ENCODE measurements at regions not wholly inside any gene's neighbourhood (a gene's known extent, or its start where the extent isn't known, plus 50 kb on each side); places are given as distances from the start of the nearest gene placed in this dataset.
"Not testable (repeated sequence)": the region's sequence is repeated elsewhere in the genome, so short reads cannot be mapped to it uniquely, and the experiment has no call there.

- DNase-seq (ENCODE audit: low spot score) = not testable (repeated sequence)
These were observed 113.8 kb downstream of the GGTLC2 start for GRCh38 chr22:22758101-22758807.

- DNase-seq (ENCODE audit: low spot score) = no peak
These were observed 115.0 kb downstream of the GGTLC2 start for GRCh38 chr22:22759371-22759770.

- DNase-seq (ENCODE audit: low spot score) = no peak
These were observed 115.6 kb downstream of the GGTLC2 start for GRCh38 chr22:22759889-22760546.

- DNase-seq (ENCODE audit: low spot score) = no peak
These were observed 117.2 kb downstream of the GGTLC2 start for GRCh38 chr22:22761606-22761962.

GRCh38 chr22:22761963-22762772, 117.8 kb downstream of the GGTLC2 start:
- DNase-seq (ENCODE audit: low spot score) = no peak

- DNase-seq (ENCODE audit: low spot score) = no peak
These were observed 119.1 kb downstream of the GGTLC2 start for GRCh38 chr22:22763512-22763911.

- no peak for DNase-seq (ENCODE audit: low spot score)
These were observed 119.7 kb downstream of the GGTLC2 start for GRCh38 chr22:22764085-22764484.

- no peak for DNase-seq (ENCODE audit: low spot score)
These were observed 119.6 kb upstream of the IGLL5 start for GRCh38 chr22:22767876-22768602.

- no peak for DNase-seq (ENCODE audit: low spot score)
These were observed 118.7 kb upstream of the IGLL5 start for GRCh38 chr22:22768885-22769284.

GRCh38 chr22:22769434-22770279, 118.0 kb upstream of the IGLL5 start:
- DNase-seq (ENCODE audit: low spot score) = no peak

GRCh38 chr22:22770280-22770871, 117.2 kb upstream of the IGLL5 start:
- peak; percentile 48 for DNase-seq (ENCODE audit: low spot score)

GRCh38 chr22:22770881-22771280, 116.7 kb upstream of the IGLL5 start:
- no peak for DNase-seq (ENCODE audit: low spot score)

- no peak for DNase-seq (ENCODE audit: low spot score)
These were observed 115.8 kb upstream of the IGLL5 start for GRCh38 chr22:22771696-22772377.

GRCh38 chr22:22772396-22772795, 115.2 kb upstream of the IGLL5 start:
- DNase-seq (ENCODE audit: low spot score) = no peak

GRCh38 chr22:22772883-22773282, 114.7 kb upstream of the IGLL5 start:
- DNase-seq (ENCODE audit: low spot score) = no peak

GRCh38 chr22:22773427-22773826, 114.2 kb upstream of the IGLL5 start:
- no peak for DNase-seq (ENCODE audit: low spot score)

GRCh38 chr22:22773979-22774604, 113.5 kb upstream of the IGLL5 start:
- no peak for DNase-seq (ENCODE audit: low spot score)

GRCh38 chr22:22774762-22775161, 112.9 kb upstream of the IGLL5 start:
- not testable (repeated sequence) for DNase-seq (ENCODE audit: low spot score)

GRCh38 chr22:22776121-22776520, 111.5 kb upstream of the IGLL5 start:
- DNase-seq (ENCODE audit: low spot score) = no peak

- no peak for DNase-seq (ENCODE audit: low spot score)
These were observed 108.4 kb upstream of the IGLL5 start for GRCh38 chr22:22779213-22779612.
